Sigmoid colon (tissue), 6 donors: ENCODE measurements at regions not wholly inside any gene's neighbourhood (a gene's known extent, or its start where the extent isn't known, plus 50 kb on each side); places are given as distances from the start of the nearest gene placed in this dataset.

ENCODE experiments used
- DNase-seq: peaks from one replicate; pipeline ENCODE4 v3.0.0-alpha.2; 2019
- H3K27ac ChIP-seq, 4 donors: fragments of 200-600 bp; sonication (generic); one replicate each; pipeline ENCODE4 v1.5.1; 2016 to 2019; ENCODE audit warnings: mild to moderate bottlenecking in 1 of 4
- H3K27me3 ChIP-seq, 3 donors: fragments of 200-600 bp; sonication (generic); one replicate each; pipeline ENCODE4 v1.5.1; 2019; ENCODE audit warnings: mild to moderate bottlenecking in 1 of 3
- H3K36me3 ChIP-seq, 4 donors: fragments of 200-600 bp; sonication (generic); one replicate each; pipeline ENCODE4 v1.5.1; 2016 to 2019
- H3K4me1 ChIP-seq, 4 donors: fragments of 200-600 bp; sonication (generic); one replicate each; pipeline ENCODE4 v1.5.1; 2017 to 2019
- H3K4me3 ChIP-seq, 4 donors: fragments of 200-600 bp; sonication (generic); one replicate each; pipeline ENCODE4 v1.5.1; 2017 to 2019; ENCODE audit warnings: mild to moderate bottlenecking in 2 of 4, moderate library complexity in 1 of 4
- H3K9me3 ChIP-seq, 4 donors: fragments of 200-600 bp in 3 of 4; sonication (generic) in 3 of 4; one replicate each; pipeline versions ENCODE4 v1.5.1 to v1.6.1; 2013 to 2019
- CTCF ChIP-seq, 4 experiments: fragments of 450-650 bp in 3 of 4; fragments of 200-600 bp in 1 of 4; IDR thresholded peaks; one replicate each; pipeline ENCODE4 v1.5.1; 2016 to 2019; ENCODE audit warnings: antibody characterized with exemption in 4 of 4, mild to moderate bottlenecking in 3 of 4, moderate library complexity in 2 of 4
- EP300 ChIP-seq, 4 donors: sonication (generic); formaldehyde crosslinking; IDR thresholded peaks; one replicate each; pipeline ENCODE4 v1.6.1; 2017; ENCODE audit warnings: antibody characterized with exemption in 4 of 4
- POLR2A ChIP-seq, 2 donors: fragments of 450-650 bp; IDR thresholded peaks; one replicate each; pipeline ENCODE4 v1.6.1; 2016; ENCODE audit warnings: antibody characterized with exemption in 2 of 2, mild to moderate bottlenecking in 2 of 2, moderate library complexity in 2 of 2
- POLR2AphosphoS5 ChIP-seq, 4 donors: sonication (generic); formaldehyde crosslinking; IDR thresholded peaks; one replicate each; pipeline ENCODE4 v1.6.1; 2017; ENCODE audit warnings: antibody characterized with exemption in 4 of 4
- WGBS, 2 donors: extraction: QIAGEN DNeasy Blood & Tissue Kit; methylation state at CpG; one replicate each; pipeline ENCODE4 v1.1.7; 2013; 5-methylcytosine and 5-hydroxymethylcytosine counted together
- intact Hi-C: fragments of 100-400 bp; cut with DNase I; formaldehyde crosslinking; loops from one replicate; pipeline ENCODE4 v1.15.1; 2023
- donor health status: healthy with polysubstance abuse.
- donor health status: healthy.

GRCh38 chr14:22489957-22490950 lies 98.8 kb downstream of the DAD1 start:
- Histone ChIP-seq H3K4me3 (no peak overlapping the region), H3K4me1 (peaks cover 0 to 6% (median 0%) of the 10 kb centered on the region in 4 donors), H3K27me3 (no peaks in the 10 kb centered on the region), H3K9me3 (no peaks in the 10 kb centered on the region), H3K36me3 (no peaks in the 10 kb centered on the region), H3K27ac (no peak overlapping the region)
- TF ChIP-seq CTCF (IDR thresholded peaks at IDR 0.05) = no peak
- TF ChIP-seq POLR2AphosphoS5 (IDR thresholded peaks at IDR 0.05) = no peak
- TF ChIP-seq POLR2A (IDR thresholded peaks at IDR 0.05) = no peak
- no peak for TF ChIP-seq EP300 (IDR thresholded peaks at IDR 0.05)
- DNase-seq = no peak
- intact Hi-C loops = no loop called here
- WGBS, 2 donors = 67 to 73% methylated on average over 9 of the region's 9 CpGs

- Histone ChIP-seq H3K4me1 (peaks cover 0 to 12% (median 3%) of the 10 kb centered on the region in 4 donors), H3K27me3 (no peaks in the 10 kb centered on the region), H3K9me3 (no peaks in the 10 kb centered on the region), H3K27ac (no peak overlapping the region), H3K36me3 (no peaks in the 10 kb centered on the region), H3K4me3 (no peak overlapping the region)
- DNase-seq = no peak
- WGBS, 2 donors = 59 to 73% methylated on average over 5 of the region's 5 CpGs
- intact Hi-C loops = no loop called here
- TF ChIP-seq CTCF (IDR thresholded peaks at IDR 0.05) (no peak), POLR2A (IDR thresholded peaks at IDR 0.05) (no peak), EP300 (IDR thresholded peaks at IDR 0.05) (no peak), POLR2AphosphoS5 (IDR thresholded peaks at IDR 0.05) (no peak)
Observed at GRCh38 chr14:22489244-22489545, 99.8 kb downstream of the DAD1 start.

DNA sequence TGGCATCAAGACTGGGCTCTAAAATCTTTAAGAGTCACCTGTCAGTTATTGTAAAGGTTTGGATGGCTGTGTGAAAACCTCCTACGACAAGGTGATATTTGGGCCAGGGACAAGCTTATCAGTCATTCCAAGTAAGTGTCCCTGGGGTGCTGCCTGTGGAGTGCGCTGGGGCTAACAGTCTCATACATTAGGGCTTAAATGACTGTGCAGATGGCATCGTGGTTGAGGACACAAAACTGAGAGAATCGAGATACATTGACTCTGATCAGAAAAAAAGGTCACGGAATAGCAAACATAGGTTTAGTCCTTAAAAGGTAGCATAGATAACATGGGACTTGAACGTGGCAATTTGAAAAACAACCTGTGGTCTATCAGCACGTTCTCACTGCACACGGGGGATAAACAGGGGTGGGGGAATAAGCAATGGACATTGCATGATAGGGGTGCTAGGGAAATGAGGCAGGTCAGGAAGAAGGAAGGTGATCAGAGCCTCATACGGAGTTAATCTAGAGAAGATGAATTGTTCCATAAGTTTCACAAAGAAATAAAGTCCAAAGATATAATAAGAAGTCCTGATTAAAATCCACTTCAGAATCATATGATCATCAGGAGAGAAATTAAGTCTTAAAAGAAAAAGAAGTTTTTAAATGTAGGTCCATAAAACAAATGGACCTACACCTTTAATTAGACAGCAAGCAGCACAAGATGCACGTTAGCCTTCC lies 100.3 kb downstream of the DAD1 start:
- H3K9me3 ChIP-seq = no peaks in the 10 kb centered on the region
- TF ChIP-seq POLR2AphosphoS5 (IDR thresholded peaks at IDR 0.05) (no peak), EP300 (IDR thresholded peaks at IDR 0.05) (no peak), CTCF (IDR thresholded peaks at IDR 0.05) (no peak), POLR2A (IDR thresholded peaks at IDR 0.05) (no peak)
- H3K27ac ChIP-seq = no peak overlapping the region
- no peak for DNase-seq
- 74 to 79% methylated on average over 10 of the region's 10 CpGs for WGBS, 2 donors
- H3K4me3 ChIP-seq = no peak overlapping the region
- intact Hi-C loops = no loop called here
- no peaks in the 10 kb centered on the region for H3K27me3 ChIP-seq
- peaks cover 0 to 17% (median 3%) of the 10 kb centered on the region in 4 donors for H3K4me1 ChIP-seq
- no peaks in the 10 kb centered on the region for H3K36me3 ChIP-seq

DNA sequence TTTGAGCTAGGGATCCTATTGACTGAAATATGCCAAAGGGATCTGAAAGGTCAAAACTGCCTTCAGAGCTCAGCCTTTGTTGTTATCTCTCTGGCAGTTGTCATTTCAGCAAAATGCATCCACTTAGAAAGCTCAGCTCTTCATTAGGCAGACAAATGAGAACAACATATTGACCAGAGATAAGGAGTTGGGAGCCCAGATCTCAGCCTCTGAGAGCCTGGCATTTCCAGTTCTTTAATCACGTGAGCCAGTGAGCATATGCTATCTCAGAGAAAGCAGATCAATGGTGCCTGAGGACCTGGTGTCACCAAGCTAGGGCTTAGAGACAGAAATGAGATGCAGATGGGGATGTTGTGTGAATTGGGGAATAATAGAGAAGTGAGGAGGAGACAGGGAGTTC lies 101.1 kb downstream of the DAD1 start:
- no peak for DNase-seq
- no peaks in the 10 kb centered on the region for H3K27me3 ChIP-seq
- H3K4me3 ChIP-seq = no peak overlapping the region
- WGBS, 2 donors = 35 to 66% methylated on average over 1 of the region's 1 CpG
- intact Hi-C loops = no loop called here
- no peaks in the 10 kb centered on the region for H3K36me3 ChIP-seq
- peaks cover 0 to 19% (median 3%) of the 10 kb centered on the region in 4 donors for H3K4me1 ChIP-seq
- no peak overlapping the region for H3K27ac ChIP-seq
- H3K9me3 ChIP-seq = no peaks in the 10 kb centered on the region
- TF ChIP-seq POLR2AphosphoS5 (IDR thresholded peaks at IDR 0.05) (no peak), CTCF (IDR thresholded peaks at IDR 0.05) (no peak), POLR2A (IDR thresholded peaks at IDR 0.05) (no peak), EP300 (IDR thresholded peaks at IDR 0.05) (no peak)
